GM21515 (cell line): ENCODE measurements at regions not wholly inside any gene's neighbourhood (a gene's known extent, or its start where the extent isn't known, plus 50 kb on each side); places are given as distances from the start of the nearest gene placed in this dataset.
"Not testable (repeated sequence)": the region's sequence is repeated elsewhere in the genome, so short reads cannot be mapped to it uniquely, and the experiment has no call there.

ENCODE experiments used
- ATAC-seq: cut with Tn5 transposase; IDR thresholded peaks from one replicate; pipeline ENCODE4 v1.9.1; 2021; ENCODE audit not compliant: unreplicated experiment

DNA sequence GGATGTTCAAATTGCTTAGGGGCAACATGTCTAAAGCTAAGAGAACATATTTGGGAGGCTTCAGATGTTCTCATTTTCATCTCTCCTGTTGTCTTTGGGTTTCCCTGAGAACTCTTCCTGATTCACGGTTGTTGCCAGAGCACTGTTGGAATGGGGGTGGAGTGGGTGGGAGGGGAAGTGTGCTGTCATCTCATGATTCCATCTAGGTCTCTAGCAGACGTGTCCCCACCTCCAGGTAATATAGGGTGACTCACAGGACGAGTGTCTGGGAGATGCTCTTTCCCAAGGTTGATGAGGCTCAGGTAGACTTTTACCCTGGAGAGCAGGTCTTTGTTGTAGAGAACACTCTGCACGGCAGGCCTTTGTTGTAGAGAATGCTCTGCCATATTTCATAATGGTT lies 636.9 kb downstream of the QKI start:
- ATAC-seq: no peak

DNA sequence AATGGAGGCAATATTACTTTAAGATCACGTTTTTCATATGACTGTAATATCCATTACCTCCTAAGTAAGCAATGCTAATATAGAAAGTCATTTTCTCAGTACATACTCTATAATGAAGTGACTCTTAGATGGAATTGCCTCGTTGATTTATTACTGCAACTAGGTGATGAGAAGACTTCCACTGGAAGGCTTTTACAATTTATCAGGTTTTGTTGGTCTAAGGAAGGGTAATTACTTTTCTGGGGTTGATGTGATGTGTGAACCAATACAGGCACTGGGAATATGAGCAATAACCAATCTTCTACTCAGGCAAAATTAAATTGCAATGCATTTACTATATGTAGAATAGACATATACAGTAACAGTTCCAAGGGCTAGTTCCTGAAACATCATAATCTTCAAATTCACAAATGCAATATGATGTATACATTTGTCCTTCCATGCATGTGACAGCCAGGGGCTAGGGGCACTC lies 635.0 kb downstream of the QKI start:
- no peak for ATAC-seq

DNA sequence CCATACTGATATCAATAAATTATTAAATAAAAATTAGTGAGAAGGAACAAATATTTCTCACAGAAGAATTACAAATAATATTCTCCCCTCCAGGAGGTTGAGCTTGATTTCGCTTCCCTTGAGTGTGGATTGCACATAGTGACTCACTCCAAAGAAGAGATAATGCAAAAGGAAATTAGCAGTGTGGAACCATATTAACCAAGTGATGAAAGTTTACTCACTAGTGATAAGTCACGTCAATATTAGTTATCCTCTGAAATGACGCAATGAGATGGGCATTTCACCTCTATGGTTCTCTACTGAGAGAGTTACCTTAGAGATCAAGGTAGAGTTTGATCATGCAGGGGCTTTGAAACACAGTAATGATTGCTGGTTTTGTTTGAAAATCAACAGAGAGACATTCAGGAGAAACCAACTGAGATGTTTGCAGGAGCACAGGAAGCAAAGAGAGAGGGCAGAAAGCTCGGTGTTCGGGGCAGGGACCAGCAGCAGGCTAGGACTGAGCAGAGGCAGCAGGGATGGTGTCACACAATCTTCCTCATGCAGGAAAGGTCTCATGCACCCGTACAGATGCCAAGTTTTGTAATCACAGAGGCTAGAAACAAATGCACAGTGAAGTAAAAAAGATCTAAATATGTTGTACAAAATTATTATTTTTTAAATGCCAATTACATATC lies 634.5 kb downstream of the QKI start:
- no peak for ATAC-seq

DNA sequence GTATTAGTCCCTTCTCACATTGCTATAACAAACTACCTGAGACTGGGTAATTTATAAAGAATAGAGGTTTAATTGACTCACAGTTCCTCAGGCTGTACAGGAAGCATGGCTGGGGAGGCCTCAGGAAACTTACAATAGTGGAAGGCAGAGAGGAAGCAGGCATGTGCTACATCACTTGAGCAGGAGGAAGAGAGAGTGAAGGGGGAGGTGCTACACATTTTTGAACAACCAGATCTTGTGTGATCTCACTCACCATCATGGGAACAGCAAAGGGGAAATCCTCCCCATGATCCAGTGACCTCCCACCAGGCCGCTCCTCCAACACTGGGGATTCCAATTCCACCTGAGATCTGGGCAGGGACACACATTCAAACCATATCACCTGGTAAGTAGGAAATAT lies 630.6 kb downstream of the QKI start:
- no peak for ATAC-seq

DNA sequence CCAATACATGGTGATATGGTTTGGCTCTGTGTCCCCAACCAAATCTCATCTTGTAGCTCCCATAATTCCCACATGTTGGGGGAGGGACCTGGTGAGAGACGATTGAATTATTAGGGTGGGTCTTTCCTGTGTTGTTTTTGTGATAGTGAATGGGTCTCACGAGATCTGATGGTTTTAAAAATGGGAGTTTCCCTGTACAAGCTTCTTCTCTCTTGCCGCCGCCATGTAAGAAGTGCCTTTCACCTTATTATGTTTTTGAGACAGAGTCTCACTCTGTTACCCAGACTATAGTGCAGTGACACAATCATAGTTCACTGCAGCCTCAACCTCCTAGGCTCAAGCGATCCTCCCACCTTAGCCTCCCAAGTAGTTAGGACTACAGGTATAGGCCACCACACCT lies 629.1 kb downstream of the QKI start:
- not testable (repeated sequence) for ATAC-seq

DNA sequence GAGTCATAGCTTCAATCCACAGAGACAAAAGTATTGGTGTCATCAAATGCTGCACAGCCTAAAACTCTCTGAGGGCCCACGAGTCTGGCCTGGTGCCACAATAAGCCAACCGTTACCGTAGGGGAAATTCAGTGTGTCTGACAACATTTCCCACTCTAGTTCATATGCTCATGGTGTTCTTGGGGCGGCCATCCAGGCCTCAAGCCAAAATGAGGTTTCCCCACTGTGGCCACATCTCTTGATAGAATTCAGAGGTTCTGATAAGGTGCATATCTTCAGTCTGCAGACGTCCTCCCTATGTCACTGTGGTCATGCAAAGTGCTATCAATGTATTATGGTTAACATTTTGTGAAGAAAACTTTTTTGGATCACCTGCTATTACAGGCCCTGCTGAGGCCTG lies 627.7 kb downstream of the QKI start:
- ATAC-seq: no peak

DNA sequence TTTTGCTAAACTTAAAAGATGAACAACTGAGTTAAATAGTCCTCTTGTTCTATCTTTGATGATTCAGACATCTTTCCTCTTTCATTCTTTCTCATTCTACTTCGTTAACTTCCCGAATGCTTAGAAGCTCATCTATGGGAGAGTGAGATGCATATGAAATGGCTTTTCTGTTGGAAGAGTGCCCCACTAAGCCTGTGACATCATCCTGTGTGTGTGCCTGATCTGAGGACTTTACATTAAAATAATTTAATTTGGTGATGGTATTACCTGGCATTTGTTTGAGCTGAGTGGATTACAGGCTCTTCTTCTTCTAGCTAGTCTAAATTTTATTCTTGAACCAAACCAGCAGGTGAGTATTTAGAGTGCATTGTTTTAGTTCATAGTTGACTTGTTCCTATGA lies 626.5 kb downstream of the QKI start:
- no peak for ATAC-seq

DNA sequence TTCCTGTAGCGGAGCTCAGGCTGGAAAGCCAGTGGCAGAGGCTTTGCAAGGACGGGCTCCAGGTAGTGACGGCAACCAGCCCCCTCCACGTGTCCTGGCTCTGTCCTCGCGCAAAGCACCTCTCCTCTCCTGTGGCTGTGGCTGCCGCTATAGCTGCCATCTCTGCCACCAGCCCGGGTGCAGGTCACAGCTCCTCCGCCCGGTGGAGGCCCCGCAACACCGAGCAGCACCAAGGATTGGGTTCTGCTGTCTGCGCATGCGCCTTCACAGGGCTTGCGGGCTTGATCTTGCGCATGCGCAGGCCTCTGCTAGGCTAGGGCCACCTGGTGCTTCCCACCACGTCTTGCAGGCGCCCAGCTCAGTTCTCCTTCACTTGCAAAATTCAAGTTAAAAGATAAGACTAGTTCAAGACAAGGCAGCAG lies 625.4 kb downstream of the QKI start:
- no peak for ATAC-seq

DNA sequence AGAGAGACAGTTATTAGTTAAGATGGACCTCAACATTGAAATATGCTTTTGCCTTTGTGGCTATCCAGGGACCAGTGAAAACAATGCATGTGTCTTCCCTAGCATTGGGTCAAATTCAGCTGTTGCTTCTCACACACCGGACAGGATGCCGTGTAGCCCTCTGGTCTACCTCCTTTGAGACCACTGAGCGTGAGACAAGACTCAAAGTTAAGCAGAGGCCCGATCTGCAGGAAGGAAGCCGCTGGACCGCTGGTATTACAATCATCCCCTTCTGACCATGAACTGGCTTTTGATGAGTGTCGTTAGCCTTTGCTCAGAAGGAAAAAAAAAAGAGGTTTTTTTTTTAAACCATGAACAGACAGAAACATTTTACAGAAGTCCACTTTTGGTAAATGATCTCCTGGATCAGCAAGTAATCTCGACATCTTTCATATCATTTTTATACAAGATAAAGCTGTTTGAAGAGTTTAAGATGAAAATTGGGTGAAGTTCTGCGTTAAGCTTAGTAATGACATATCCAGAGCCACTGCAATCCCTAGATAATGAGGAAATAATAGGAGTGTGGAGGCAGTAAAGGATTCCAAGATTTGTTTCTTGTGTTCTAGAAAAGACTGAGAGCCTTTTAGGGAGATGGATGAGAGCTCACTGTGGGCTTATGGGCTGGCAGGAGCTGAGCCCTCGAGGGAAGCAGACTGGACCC lies 622.8 kb downstream of the QKI start:
- no peak for ATAC-seq

DNA sequence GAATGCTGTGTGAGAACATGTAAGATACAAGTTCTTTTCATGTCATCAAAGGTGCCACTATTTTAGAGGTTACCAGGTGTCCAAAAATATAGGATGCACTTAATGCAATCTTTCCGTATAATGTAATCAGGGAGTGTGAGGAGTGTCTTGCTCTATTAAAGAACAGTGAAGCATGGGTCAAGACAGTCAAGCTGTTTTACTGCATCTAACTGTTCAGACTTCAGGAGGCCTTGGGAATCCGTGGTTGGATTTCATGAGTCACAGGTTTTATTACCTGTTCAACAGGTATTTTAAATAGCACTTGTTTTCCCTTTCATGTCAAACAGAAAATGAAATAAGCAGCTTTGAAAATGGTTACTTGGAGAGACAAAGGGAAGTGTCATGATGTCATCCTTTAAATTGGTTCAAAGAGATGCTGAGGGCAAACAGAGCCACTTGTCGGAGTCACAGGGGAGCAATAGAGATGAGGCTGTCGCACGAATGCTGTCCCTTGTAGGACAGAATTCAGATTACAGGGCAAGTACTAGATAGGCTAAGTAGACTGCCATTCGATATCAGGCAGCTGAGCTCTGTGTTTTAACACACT lies 621.5 kb downstream of the QKI start:
- ATAC-seq: no peak

DNA sequence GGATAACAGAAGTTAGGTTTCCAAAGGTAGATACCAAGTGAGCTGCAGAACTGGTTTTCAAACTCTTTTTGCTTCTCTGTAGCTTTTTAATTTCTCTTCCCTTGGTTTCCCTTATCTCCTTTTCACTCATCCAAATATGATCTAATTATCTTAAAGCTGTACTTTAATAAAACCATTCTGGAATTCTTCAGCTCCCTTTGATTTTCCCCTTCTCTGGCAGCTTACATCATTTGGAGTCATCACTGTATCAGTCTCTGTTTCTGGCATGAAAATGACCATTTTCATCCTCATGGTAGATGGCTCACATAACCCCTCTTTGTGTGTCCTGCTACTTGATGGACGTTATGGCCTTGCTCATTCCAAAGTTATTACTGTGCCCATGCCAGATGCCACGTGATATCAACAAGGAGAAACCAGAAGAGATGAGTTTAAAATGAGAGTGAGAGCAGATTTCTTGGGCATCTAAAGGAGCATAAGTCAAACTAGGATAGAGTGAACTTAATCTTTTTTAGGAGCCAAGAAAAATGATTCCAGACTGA lies 620.2 kb downstream of the QKI start:
- no peak for ATAC-seq

DNA sequence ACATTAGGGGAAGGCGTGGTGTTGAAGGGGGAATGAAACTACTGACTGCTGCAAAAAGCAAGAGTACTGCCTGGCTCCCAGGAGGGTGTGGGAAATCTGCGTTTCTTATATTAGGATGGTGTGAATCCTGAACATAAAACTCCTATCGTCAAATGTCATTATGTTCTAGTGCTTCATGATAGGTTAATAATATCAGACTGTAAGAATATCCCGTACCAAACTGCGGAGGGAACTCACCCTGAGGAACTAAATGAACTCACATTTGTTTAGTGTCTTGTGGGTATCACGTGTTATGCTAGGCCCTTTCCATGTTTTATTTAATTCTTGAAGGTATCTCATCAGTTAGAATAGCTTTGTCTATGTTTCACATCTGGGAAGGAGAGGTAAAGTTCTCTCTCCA lies 610.7 kb downstream of the QKI start:
- no peak for ATAC-seq

DNA sequence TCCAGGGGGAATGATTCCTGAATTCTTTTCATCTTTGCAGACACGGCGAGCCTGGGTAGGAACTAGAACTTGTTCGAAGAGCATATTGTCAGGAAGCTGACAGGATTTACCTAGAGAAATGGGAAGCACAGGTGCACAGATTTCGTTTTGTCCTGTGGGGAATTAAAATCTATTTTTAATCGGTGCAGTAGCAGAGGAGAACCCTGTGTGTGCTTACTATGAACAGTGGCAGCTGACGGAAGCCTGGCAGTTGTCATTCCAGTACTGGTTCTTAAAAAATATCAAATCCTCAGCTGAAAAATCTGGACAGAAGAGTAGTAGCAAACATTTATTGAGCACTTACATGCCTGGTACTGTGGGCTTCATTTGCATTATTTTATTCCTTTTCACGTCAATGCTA lies 609.0 kb downstream of the QKI start:
- no peak for ATAC-seq

DNA sequence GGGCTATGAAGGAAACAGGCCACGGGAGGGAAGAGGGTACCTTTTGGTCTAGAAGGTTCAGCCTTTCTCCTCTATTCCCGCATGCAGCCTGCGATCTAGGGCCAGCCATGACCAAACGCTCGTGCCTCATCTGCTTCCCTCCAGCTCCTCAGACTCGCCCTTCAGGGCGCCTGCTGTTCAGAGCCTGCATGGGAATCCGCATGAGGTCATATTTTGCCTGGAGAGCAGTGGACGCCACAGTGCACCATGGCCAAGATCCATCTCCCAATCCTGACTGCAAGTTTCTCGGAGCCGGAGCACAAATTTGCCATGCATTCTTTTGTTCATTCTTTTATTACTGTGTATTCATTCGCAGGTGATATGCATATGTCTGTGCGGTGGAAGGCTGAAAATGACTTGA lies 608.1 kb downstream of the QKI start:
- ATAC-seq: no peak

DNA sequence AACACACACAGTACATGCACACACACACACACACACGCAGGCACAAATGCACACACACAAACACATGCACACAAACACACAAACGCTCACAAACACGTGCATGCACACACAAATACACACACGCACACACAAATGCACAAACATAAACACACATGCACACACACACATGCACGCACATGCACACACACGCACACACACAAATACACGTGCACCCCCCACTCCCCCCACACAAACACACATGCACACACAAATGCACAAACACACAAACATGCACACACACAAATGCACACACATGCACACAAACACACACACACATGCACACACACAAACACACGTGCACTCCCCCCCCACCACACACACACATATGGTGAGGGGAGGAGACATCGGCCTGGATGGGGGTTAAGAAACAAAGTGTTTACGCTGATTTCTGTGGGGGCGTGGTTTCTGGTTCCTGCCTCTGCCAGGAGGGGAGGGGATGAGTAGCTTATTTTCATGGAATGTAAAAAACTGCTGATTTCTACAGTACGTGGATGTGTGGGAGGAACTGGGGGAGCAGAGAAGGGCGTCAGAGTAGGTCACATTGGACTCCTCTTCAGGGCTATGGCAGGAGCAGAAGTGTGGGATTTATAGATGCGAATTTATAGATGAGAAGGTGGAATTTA lies 607.2 kb downstream of the QKI start:
- no peak for ATAC-seq

DNA sequence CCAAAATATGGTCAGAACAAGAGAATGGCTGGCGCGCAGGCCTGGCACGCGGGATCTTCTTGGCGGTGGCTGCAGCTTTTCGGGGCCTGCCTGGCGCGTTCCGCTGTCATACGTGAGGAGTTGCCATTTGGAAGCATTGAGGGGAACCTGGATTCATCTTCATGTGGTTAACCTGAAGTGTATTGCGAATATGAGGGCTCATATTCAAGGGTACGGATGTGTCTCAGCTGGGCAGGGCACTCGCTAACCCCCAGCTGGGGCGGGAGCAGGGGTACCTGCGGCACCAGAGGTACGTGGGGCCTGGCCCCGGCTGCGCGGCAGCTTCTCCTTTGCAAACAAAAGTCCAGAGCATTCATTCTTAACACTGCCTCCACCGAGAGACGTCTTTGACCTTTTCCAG lies 605.6 kb downstream of the QKI start:
- ATAC-seq: no peak

DNA sequence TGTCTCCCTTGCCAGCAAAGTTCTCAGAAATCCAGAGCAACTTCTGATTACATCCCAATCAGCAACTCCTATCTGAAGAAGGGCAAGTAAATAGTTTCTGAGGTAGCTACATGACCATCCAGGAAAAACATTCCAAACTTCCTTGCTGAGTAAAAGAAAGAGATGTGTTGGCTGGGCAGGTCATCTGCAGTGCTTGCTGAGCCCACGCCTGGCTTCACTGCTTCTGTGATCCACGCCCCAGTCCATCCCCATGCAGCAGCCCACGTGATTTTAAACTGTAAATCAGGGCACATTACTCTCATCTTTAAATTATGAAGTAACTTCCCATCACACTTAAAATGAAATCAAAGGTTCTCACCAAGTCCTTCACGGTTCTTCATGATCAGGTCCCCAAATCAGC lies 603.6 kb downstream of the QKI start:
- no peak for ATAC-seq

DNA sequence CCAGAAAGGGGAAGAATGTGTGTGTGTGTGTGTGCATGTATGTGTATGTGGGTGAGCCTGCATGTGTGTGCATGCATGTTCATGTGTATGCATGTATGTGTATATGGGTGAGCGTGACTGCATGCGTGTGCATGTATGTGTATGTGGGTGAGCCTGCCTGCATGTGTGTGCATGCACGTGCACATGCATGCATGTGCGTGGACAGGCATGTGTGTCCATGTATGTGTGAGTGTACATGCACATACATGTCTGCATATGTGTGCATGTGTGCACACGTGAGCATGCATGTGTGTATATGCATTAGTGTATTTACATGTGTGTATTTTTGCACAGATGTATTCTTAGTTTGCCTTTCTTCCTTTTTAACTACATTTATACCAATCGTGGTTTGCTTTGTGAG lies 601.5 kb downstream of the QKI start:
- ATAC-seq: no peak

DNA sequence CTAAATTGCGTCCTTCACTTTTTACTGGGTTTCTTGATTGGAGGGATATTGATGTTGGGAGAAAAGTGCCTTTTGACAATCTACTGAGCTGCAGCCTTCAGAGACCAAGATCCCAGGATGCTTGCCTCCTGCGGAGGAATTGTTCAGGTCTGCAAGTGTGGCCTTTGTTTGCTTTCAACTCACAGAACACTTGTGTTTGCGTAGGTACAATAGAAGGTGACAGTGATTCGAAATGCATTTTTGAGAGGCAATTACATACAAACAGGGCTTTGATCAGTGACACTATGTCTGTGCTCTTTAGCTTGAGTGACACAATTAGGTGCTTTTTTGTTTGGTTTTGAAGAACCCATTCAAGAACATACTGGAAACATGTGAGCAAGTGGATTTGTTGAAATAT lies 600.6 kb downstream of the QKI start:
- no peak for ATAC-seq

DNA sequence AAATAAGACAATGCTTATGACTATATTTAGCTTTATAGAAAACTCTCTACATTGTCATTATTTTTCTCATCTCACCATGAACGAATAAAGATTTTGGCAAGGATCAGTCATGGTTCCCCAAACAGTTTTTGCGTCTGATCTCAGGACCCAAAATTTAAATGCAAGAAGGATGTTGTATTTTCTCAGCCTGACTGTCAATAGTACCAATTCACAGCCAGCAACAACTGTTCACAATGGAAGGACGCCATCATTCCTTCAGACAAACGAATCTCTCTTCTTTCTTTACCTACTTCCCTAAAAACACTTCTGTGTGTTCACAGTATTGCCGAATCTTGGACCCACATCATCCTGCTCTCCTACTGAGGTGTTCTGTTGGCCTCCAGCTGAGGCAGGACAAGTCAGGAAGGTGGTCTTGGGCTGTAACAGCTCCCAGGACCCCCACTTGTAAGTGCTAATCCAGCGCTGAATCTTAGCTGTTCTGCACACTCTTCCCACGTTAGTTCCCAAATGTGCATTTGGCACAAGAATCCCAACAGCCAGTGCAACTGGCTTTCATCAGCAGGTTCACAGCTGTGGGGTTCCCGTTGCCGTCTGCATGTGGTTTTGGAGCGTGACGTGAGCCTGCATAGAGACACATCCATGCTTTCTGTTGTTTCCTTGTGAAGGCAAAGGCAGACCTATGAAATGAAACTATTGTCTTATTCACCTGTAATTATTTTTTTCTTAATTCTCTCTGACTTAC lies 600.0 kb downstream of the QKI start:
- ATAC-seq: no peak
